AG09309 (cell line): ENCODE measurements at regions not wholly inside any gene's neighbourhood (a gene's known extent, or its start where the extent isn't known, plus 50 kb on each side); places are given as distances from the start of the nearest gene placed in this dataset.
A peak's percentile ranks its signal among the peaks of the same experiment; 100 is the strongest.

Source experiments
- DNase-seq: peaks from one replicate; pipeline ENCODE4 v3.0.0-alpha.2; 2010; ENCODE audit warnings: low read depth
- H3K4me3 ChIP-seq: 2 replicates; pipeline ENCODE4 v1.5.1; 2011; ENCODE audit warnings: mild to moderate bottlenecking, low read depth, low read length, moderate library complexity; ENCODE audit not compliant: control insufficient read depth
- CTCF ChIP-seq: IDR thresholded peaks from 2 replicates; pipeline ENCODE4 v1.5.1; 2011; ENCODE audit warnings: mild to moderate bottlenecking, low read depth, low read length, inconsistent platforms; ENCODE audit not compliant: insufficient read depth, control insufficient read depth; ENCODE audit errors: missing control alignments

- no peak for DNase-seq
- peak; percentile 86 for TF ChIP-seq CTCF
- no peak overlapping the region for H3K4me3 ChIP-seq
These were observed 195.0 kb upstream of the CEP162 start for GRCh38 chr6:84422380-84422968.

DNA sequence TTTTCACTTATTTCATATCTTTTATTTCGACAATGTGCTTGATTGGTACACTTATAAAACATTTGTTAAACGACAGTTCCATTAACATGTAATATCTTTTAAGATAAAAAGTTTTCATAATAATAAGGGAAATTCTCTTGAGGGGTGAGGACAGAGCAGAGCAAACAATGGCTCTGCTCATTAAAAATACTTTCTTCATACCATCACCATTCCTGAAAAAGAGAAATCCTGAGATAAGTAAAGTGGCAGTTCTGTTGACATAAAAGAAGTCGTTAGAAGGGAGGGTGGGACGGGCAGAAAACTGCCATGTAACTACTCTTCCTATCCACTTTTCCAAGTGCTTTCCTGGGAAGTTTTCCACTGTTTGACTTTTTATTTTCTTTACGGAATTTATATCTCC lies 193.6 kb upstream of the CEP162 start:
- no peak for TF ChIP-seq CTCF
- no peak for DNase-seq
- H3K4me3 ChIP-seq, result no peak overlapping the region

- DNase-seq, result peak; percentile 63
- no peak for TF ChIP-seq CTCF
- H3K4me3 ChIP-seq, result no peak overlapping the region
These were observed 189.8 kb upstream of the CEP162 start for GRCh38 chr6:84417260-84417659.

GRCh38 chr6:84416043-84416657 lies 188.7 kb upstream of the CEP162 start:
- no peak overlapping the region for H3K4me3 ChIP-seq
- no peak for DNase-seq
- no peak for TF ChIP-seq CTCF

DNA sequence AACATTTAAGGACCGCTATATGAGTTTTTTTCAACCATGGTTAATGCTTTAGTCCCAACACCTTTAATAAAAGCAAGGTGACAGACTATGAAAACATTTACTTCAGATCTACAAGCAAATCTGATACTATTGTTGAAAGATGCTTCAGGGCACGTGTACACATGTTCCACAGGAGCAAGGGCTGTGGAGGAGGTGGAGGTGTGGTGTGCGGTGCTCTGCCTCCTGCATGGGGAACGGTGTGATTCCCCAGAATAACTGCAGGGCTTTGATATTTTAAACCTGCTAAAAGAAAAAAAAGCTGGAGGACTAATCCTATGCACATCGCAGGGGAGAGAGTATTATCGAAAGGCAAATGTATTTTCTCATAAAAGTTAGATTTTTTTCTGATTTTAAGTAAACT lies 188.1 kb upstream of the CEP162 start:
- TF ChIP-seq CTCF, result no peak
- no peak overlapping the region for H3K4me3 ChIP-seq
- DNase-seq, result no peak

DNA sequence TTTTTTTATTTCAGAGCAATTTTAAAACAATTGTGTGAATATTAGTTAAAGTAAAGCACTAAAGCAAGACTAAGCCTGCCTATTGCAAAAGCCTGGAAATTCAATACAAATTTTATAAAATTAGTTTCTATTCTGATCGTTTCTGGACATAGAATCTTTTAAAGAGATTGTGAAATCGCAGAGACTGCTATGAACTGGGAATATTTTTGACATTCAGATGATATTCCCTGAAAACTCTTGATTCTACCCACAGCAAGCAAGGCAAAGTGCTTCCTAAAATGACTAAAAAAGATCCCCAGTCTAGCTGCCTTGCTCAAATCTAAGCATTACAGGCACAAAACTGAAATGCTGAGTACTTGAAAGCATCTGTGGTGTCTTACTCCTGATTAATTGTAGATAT lies 187.6 kb upstream of the CEP162 start:
- no peak for DNase-seq
- no peak for TF ChIP-seq CTCF
- H3K4me3 ChIP-seq, result no peak overlapping the region

GRCh38 chr6:84414531-84414930 lies 187.1 kb upstream of the CEP162 start:
- DNase-seq, result no peak
- H3K4me3 ChIP-seq, result no peak overlapping the region
- no peak for TF ChIP-seq CTCF
